SJSA1 (cell line): ENCODE measurements at regions not wholly inside any gene's neighbourhood (a gene's known extent, or its start where the extent isn't known, plus 50 kb on each side); places are given as distances from the start of the nearest gene placed in this dataset.

Source experiments
- DNase-seq, 2 experiments: peaks; one replicate each; pipeline ENCODE4 v3.0.0-alpha.2; 2015 to 2020; ENCODE audit warnings: low spot score in 2 of 2, low read depth in 1 of 2
- H3K27ac ChIP-seq: fragments of 250-450 bp; sonication (Bioruptor Pico); 2 replicates; pipeline ENCODE4 v1.5.1; 2020; ENCODE audit warnings: mild to moderate bottlenecking, moderate library complexity
- H3K27me3 ChIP-seq: fragments of 250-450 bp; sonication (Bioruptor Pico); replicated peaks from 2 replicates; pipeline ENCODE4 v1.5.1; 2020; ENCODE audit warnings: mild to moderate bottlenecking, moderate library complexity
- H3K36me3 ChIP-seq: fragments of 250-450 bp; sonication (Bioruptor Pico); 2 replicates; pipeline ENCODE4 v1.5.1; 2020; ENCODE audit warnings: mild to moderate bottlenecking
- H3K4me1 ChIP-seq: fragments of 250-450 bp; sonication (Bioruptor Pico); replicated peaks from 2 replicates; pipeline ENCODE4 v1.6.1; 2021; ENCODE audit warnings: mild to moderate bottlenecking
- H3K4me3 ChIP-seq: fragments of 250-450 bp; sonication (Bioruptor Pico); 2 replicates; pipeline ENCODE4 v1.5.1; 2020; ENCODE audit warnings: mild to moderate bottlenecking
- H3K9me3 ChIP-seq: fragments of 250-450 bp; sonication (Bioruptor Pico); replicated peaks from 2 replicates; pipeline ENCODE4 v1.5.1; 2020; ENCODE audit warnings: mild to moderate bottlenecking

GRCh38 chr14:99055019-99055418 is 217.0 kb downstream of the BCL11B start:
- DNase-seq: peak in 1 of 2 experiments; percentile 11
- H3K27me3 ChIP-seq: no peaks in the 10 kb centered on the region
- no peaks in the 10 kb centered on the region for H3K36me3 ChIP-seq
- no peak overlapping the region for H3K4me3 ChIP-seq
- peaks cover 3% of the 10 kb centered on the region for H3K9me3 ChIP-seq
- H3K27ac ChIP-seq: no peak overlapping the region
- H3K4me1 ChIP-seq: no peaks in the 10 kb centered on the region

GRCh38 chr14:99055816-99056215 is 216.2 kb downstream of the BCL11B start:
- Histone ChIP-seq H3K27me3 (no peaks in the 10 kb centered on the region), H3K4me3 (no peak overlapping the region), H3K9me3 (peaks cover 3% of the 10 kb centered on the region), H3K4me1 (no peaks in the 10 kb centered on the region), H3K36me3 (no peaks in the 10 kb centered on the region), H3K27ac (no peak overlapping the region)
- DNase-seq: no peak

- no peaks in the 10 kb centered on the region for H3K27me3 ChIP-seq
- no peak overlapping the region for H3K27ac ChIP-seq
- no peak overlapping the region for H3K4me3 ChIP-seq
- no peak for DNase-seq
- H3K9me3 ChIP-seq: no peaks in the 10 kb centered on the region; the same call in 1 of the 2 replicates
- no peaks in the 10 kb centered on the region for H3K4me1 ChIP-seq
- no peaks in the 10 kb centered on the region for H3K36me3 ChIP-seq
These were observed 214.4 kb downstream of the BCL11B start for GRCh38 chr14:99057576-99058083.

GRCh38 chr14:99058542-99058941 is 213.5 kb downstream of the BCL11B start:
- Histone ChIP-seq H3K36me3 (no peaks in the 10 kb centered on the region), H3K27me3 (no peaks in the 10 kb centered on the region), H3K9me3 (no peaks in the 10 kb centered on the region), H3K4me1 (no peaks in the 10 kb centered on the region), H3K4me3 (no peak overlapping the region), H3K27ac (no peak overlapping the region)
- DNase-seq: no peak

- H3K9me3 ChIP-seq: no peaks in the 10 kb centered on the region
- DNase-seq: no peak
- H3K4me1 ChIP-seq: no peaks in the 10 kb centered on the region
- no peak overlapping the region for H3K27ac ChIP-seq
- no peaks in the 10 kb centered on the region for H3K36me3 ChIP-seq
- H3K4me3 ChIP-seq: no peak overlapping the region
- no peaks in the 10 kb centered on the region for H3K27me3 ChIP-seq
These were observed 209.8 kb downstream of the BCL11B start for GRCh38 chr14:99062216-99062615.

- no peak for DNase-seq
- Histone ChIP-seq H3K4me1 (no peaks in the 10 kb centered on the region), H3K4me3 (no peak overlapping the region), H3K27ac (no peak overlapping the region), H3K9me3 (no peaks in the 10 kb centered on the region), H3K27me3 (no peaks in the 10 kb centered on the region), H3K36me3 (no peaks in the 10 kb centered on the region)
These were observed 209.1 kb downstream of the BCL11B start for GRCh38 chr14:99062772-99063418.

- Histone ChIP-seq H3K9me3 (no peaks in the 10 kb centered on the region), H3K27ac (no peak overlapping the region), H3K4me1 (no peaks in the 10 kb centered on the region), H3K27me3 (no peaks in the 10 kb centered on the region), H3K36me3 (no peaks in the 10 kb centered on the region), H3K4me3 (no peak overlapping the region)
- no peak for DNase-seq
These were observed 208.3 kb downstream of the BCL11B start for GRCh38 chr14:99063620-99064225.

GRCh38 chr14:99064262-99064954 is 207.6 kb downstream of the BCL11B start:
- H3K4me1 ChIP-seq: no peaks in the 10 kb centered on the region
- no peak for DNase-seq
- H3K9me3 ChIP-seq: no peaks in the 10 kb centered on the region

GRCh38 chr14:99065551-99065950 is 206.4 kb downstream of the BCL11B start:
- Histone ChIP-seq H3K9me3 (no peaks in the 10 kb centered on the region), H3K4me1 (no peaks in the 10 kb centered on the region)

More at GRCh38 chr14:99064262-99064954, 207.6 kb downstream of the BCL11B start:
- Histone ChIP-seq H3K36me3 (no peaks in the 10 kb centered on the region), H3K27me3 (no peaks in the 10 kb centered on the region), H3K27ac (no peak overlapping the region), H3K4me3 (no peak overlapping the region)

GRCh38 chr14:99066378-99066777 is 205.6 kb downstream of the BCL11B start:
- DNase-seq: no peak
- no peaks in the 10 kb centered on the region for H3K9me3 ChIP-seq
- H3K27ac ChIP-seq: no peak overlapping the region

More at GRCh38 chr14:99065551-99065950, 206.4 kb downstream of the BCL11B start:
- no peaks in the 10 kb centered on the region for H3K36me3 ChIP-seq
- no peak overlapping the region for H3K27ac ChIP-seq
- no peaks in the 10 kb centered on the region for H3K27me3 ChIP-seq
- no peak for DNase-seq
- H3K4me3 ChIP-seq: no peak overlapping the region

GRCh38 chr14:99067141-99067920 is 204.7 kb downstream of the BCL11B start:
- DNase-seq: no peak
- no peaks in the 10 kb centered on the region for H3K4me1 ChIP-seq
- no peaks in the 10 kb centered on the region for H3K36me3 ChIP-seq
- no peak overlapping the region for H3K4me3 ChIP-seq
- no peak overlapping the region for H3K27ac ChIP-seq
- H3K9me3 ChIP-seq: no peaks in the 10 kb centered on the region
- H3K27me3 ChIP-seq: no peaks in the 10 kb centered on the region

More at GRCh38 chr14:99066378-99066777, 205.6 kb downstream of the BCL11B start:
- no peaks in the 10 kb centered on the region for H3K4me1 ChIP-seq
- H3K36me3 ChIP-seq: no peaks in the 10 kb centered on the region
- no peaks in the 10 kb centered on the region for H3K27me3 ChIP-seq
- H3K4me3 ChIP-seq: no peak overlapping the region

- no peak overlapping the region for H3K27ac ChIP-seq
- no peaks in the 10 kb centered on the region for H3K4me1 ChIP-seq
These were observed 204.1 kb downstream of the BCL11B start for GRCh38 chr14:99067927-99068326.

GRCh38 chr14:99069946-99070345 is 202.1 kb downstream of the BCL11B start:
- Histone ChIP-seq H3K27ac (no peak overlapping the region), H3K4me3 (no peak overlapping the region), H3K4me1 (no peaks in the 10 kb centered on the region), H3K27me3 (no peaks in the 10 kb centered on the region), H3K9me3 (no peaks in the 10 kb centered on the region), H3K36me3 (no peaks in the 10 kb centered on the region)
- DNase-seq: no peak

More at GRCh38 chr14:99067927-99068326, 204.1 kb downstream of the BCL11B start:
- Histone ChIP-seq H3K9me3 (no peaks in the 10 kb centered on the region), H3K36me3 (no peaks in the 10 kb centered on the region), H3K27me3 (no peaks in the 10 kb centered on the region), H3K4me3 (no peak overlapping the region)
- no peak for DNase-seq
